ENCODE measurements at regions not wholly inside any gene's neighbourhood (a gene's known extent, or its start where the extent isn't known, plus 50 kb on each side); places are given as distances from the start of the nearest gene placed in this dataset.

DNA sequence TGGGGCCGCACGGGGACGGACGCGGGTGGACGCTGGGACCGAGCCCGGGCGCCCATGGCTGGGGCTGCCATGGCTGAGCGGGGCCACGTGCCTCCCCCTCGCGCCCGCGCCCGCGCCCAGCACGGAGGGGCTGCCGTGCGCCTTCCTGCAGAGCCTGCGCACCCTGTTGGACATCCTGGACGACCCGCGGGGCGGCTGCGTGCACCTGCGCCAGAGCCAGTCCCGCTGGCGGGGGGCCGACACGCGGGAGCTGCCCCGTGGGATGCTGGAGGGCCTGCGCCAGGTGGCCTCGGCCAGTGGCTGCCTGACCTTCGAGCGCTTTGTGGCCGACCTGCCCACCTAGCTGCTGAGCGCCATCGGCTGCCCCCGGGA is 72.5 kb upstream of the KCTD7 start:
- no peak for TF ChIP-seq CTCF (IDR thresholded peaks at IDR 0.05)
- no peak for TF ChIP-seq POLR2A (IDR thresholded peaks at IDR 0.05)
- TF ChIP-seq EP300 (IDR thresholded peaks at IDR 0.05): no peak

Measured in ovary (tissue), 3 donors.